ENCODE measurements at regions not wholly inside any gene's neighbourhood (a gene's known extent, or its start where the extent isn't known, plus 50 kb on each side); places are given as distances from the start of the nearest gene placed in this dataset.

GRCh38 chr7:92939666-92940360, 103.4 kb upstream of the CDK6 start:
- BruUV-seq (replicated peaks) = no TSS peak
- CTCF ChIA-PET (ENCODE audit: unreplicated experiment) = no interaction called here
- intact Hi-C loops (cut with micrococcal nuclease; ENCODE audit: unreplicated experiment) = no loop called here

GRCh38 chr7:92934096-92934495, 97.7 kb upstream of the CDK6 start:
- Histone ChIP-seq H3K27ac (ENCODE audit: low read depth, low read length, poor library complexity, severe bottlenecking) (no peak overlapping the region), H3K9me3 (ENCODE audit: low read length) (no peaks in the 10 kb centered on the region), H2AFZ (ENCODE audit: low read length) (no peak overlapping the region), H4K20me1 (ENCODE audit: insufficient read depth, low read length) (no peaks in the 10 kb centered on the region), H3K4me1 (ENCODE audit: insufficient read depth, low read length, poor library complexity, severe bottlenecking) (no peaks in the 10 kb centered on the region), H3K4me3 (ENCODE audit: low read depth, low read length, poor library complexity, severe bottlenecking) (no peak overlapping the region), H3K4me2 (ENCODE audit: low read length) (no peak overlapping the region), H3K9me2 (ENCODE audit: insufficient read depth, low read length) (no peaks in the 10 kb centered on the region), H3K36me3 (ENCODE audit: insufficient read depth, low read length) (no peaks in the 10 kb centered on the region), H3K79me2 (ENCODE audit: insufficient read depth, low read depth, low read length) (no peaks in the 10 kb centered on the region)
- intact Hi-C loops (cut with micrococcal nuclease; ENCODE audit: unreplicated experiment) = no loop called here
- no TSS peak for BruUV-seq (replicated peaks)
- TF ChIP-seq CTCF (conservative IDR thresholded peaks at IDR 0.05; ENCODE audit: low read length) (no peak), EZH2phosphoT487 (IDR thresholded peaks at IDR 0.05; ENCODE audit: borderline replicate concordance, low read depth, low read length) (no peak)
- no peak for DNase-seq (ENCODE audit: low spot score)
- CTCF ChIA-PET (ENCODE audit: unreplicated experiment) = no interaction called here
- POLR2A ChIA-PET = no interaction called here

More at GRCh38 chr7:92939666-92940360, 103.4 kb upstream of the CDK6 start:
- H3K27ac ChIP-seq (ENCODE audit: low read depth, low read length, poor library complexity, severe bottlenecking) = no peak overlapping the region
- no peaks in the 10 kb centered on the region for H3K79me2 ChIP-seq (ENCODE audit: insufficient read depth, low read depth, low read length)
- no peak overlapping the region for H2AFZ ChIP-seq (ENCODE audit: low read length)
- no peaks in the 10 kb centered on the region for H4K20me1 ChIP-seq (ENCODE audit: insufficient read depth, low read length)
- POLR2A ChIA-PET = interaction anchor here (0.6 kb wide), 2 partner anchors 40 to 770 kb away, joined by 3 read pairs; no protein-coding TSS in a partner anchor
- no peaks in the 10 kb centered on the region for H3K9me3 ChIP-seq (ENCODE audit: low read length)
- no peaks in the 10 kb centered on the region for H3K9me2 ChIP-seq (ENCODE audit: insufficient read depth, low read length)
- no peaks in the 10 kb centered on the region for H3K4me1 ChIP-seq (ENCODE audit: insufficient read depth, low read length, poor library complexity, severe bottlenecking)
- DNase-seq (ENCODE audit: low spot score) = no peak
- no peak overlapping the region for H3K4me3 ChIP-seq (ENCODE audit: low read depth, low read length, poor library complexity, severe bottlenecking)
- H3K4me2 ChIP-seq (ENCODE audit: low read length) = no peak overlapping the region
- H3K36me3 ChIP-seq (ENCODE audit: insufficient read depth, low read length) = no peaks in the 10 kb centered on the region
- no peak for TF ChIP-seq EZH2phosphoT487 (IDR thresholded peaks at IDR 0.05; ENCODE audit: borderline replicate concordance, low read depth, low read length)
- no peak for TF ChIP-seq CTCF (conservative IDR thresholded peaks at IDR 0.05; ENCODE audit: low read length)

GRCh38 chr7:92932450-92932849, 96.1 kb upstream of the CDK6 start:
- no peaks in the 10 kb centered on the region for H4K20me1 ChIP-seq (ENCODE audit: insufficient read depth, low read length)
- no peak overlapping the region for H3K27ac ChIP-seq (ENCODE audit: low read depth, low read length, poor library complexity, severe bottlenecking)
- no peak overlapping the region for H2AFZ ChIP-seq (ENCODE audit: low read length)
- H3K4me1 ChIP-seq (ENCODE audit: insufficient read depth, low read length, poor library complexity, severe bottlenecking) = no peaks in the 10 kb centered on the region
- H3K9me2 ChIP-seq (ENCODE audit: insufficient read depth, low read length) = no peaks in the 10 kb centered on the region
- no peaks in the 10 kb centered on the region for H3K36me3 ChIP-seq (ENCODE audit: insufficient read depth, low read length)
- H3K4me2 ChIP-seq (ENCODE audit: low read length) = no peak overlapping the region
- CTCF ChIA-PET (ENCODE audit: unreplicated experiment) = no interaction called here
- no peaks in the 10 kb centered on the region for H3K9me3 ChIP-seq (ENCODE audit: low read length)
- DNase-seq (ENCODE audit: low spot score) = no peak
- H3K4me3 ChIP-seq (ENCODE audit: low read depth, low read length, poor library complexity, severe bottlenecking) = no peak overlapping the region
- H3K79me2 ChIP-seq (ENCODE audit: insufficient read depth, low read depth, low read length) = no peaks in the 10 kb centered on the region
- BruUV-seq (replicated peaks) = no TSS peak
- intact Hi-C loops (cut with micrococcal nuclease; ENCODE audit: unreplicated experiment) = no loop called here
- TF ChIP-seq EZH2phosphoT487 (IDR thresholded peaks at IDR 0.05; ENCODE audit: borderline replicate concordance, low read depth, low read length) (no peak), CTCF (conservative IDR thresholded peaks at IDR 0.05; ENCODE audit: low read length) (no peak)
- POLR2A ChIA-PET = interaction anchor here (0.6 kb wide), 1 partner anchor 79 kb away, joined by 3 read pairs; no protein-coding TSS in a partner anchor
